Posterior vena cava (tissue), 2 donors: ENCODE measurements at regions not wholly inside any gene's neighbourhood (a gene's known extent, or its start where the extent isn't known, plus 50 kb on each side); places are given as distances from the start of the nearest gene placed in this dataset.

Experiments
- DNase-seq: peaks from one replicate; pipeline ENCODE4 v3.0.0-alpha.2; 2020; ENCODE audit warnings: low spot score
- intact Hi-C, 2 donors: fragments of 100-400 bp; cut with DNase I; formaldehyde crosslinking; loops; one replicate each; pipeline versions ENCODE4 v1.14.1 to v1.14.2; 2022 to 2023
- donor health status: DM: yes; HTN: yes; CAD: no.
- donor health status: DM: yes; HTN: yes; CAD: no.

GRCh38 chr19:30161021-30161655, 211.0 kb upstream of the ZNF536 start:
- no peak for DNase-seq
- intact Hi-C loops, result no loop called here

GRCh38 chr19:30161770-30162169, 210.4 kb upstream of the ZNF536 start:
- DNase-seq, result no peak
- intact Hi-C loops, result no loop called here

GRCh38 chr19:30162718-30163117, 209.5 kb upstream of the ZNF536 start:
- intact Hi-C loops, result no loop called here
- DNase-seq, result no peak

- intact Hi-C loops, result no loop called here
- DNase-seq, result no peak
Observed at GRCh38 chr19:30163663-30164062, 208.5 kb upstream of the ZNF536 start.

- no peak for DNase-seq
Observed at GRCh38 chr19:30165228-30165813, 206.9 kb upstream of the ZNF536 start.

GRCh38 chr19:30167206-30167868, 204.8 kb upstream of the ZNF536 start:
- DNase-seq, result no peak
- intact Hi-C loops, result no loop called here

More at GRCh38 chr19:30165228-30165813, 206.9 kb upstream of the ZNF536 start:
- intact Hi-C loops, result no loop called here

GRCh38 chr19:30167976-30168635, 204.1 kb upstream of the ZNF536 start:
- intact Hi-C loops, result no loop called here
- no peak for DNase-seq

GRCh38 chr19:30168760-30169159, 203.4 kb upstream of the ZNF536 start:
- no peak for DNase-seq

GRCh38 chr19:30169196-30169900, 202.8 kb upstream of the ZNF536 start:
- intact Hi-C loops, result no loop called here
- DNase-seq, result no peak

More at GRCh38 chr19:30168760-30169159, 203.4 kb upstream of the ZNF536 start:
- intact Hi-C loops, result no loop called here

GRCh38 chr19:30170081-30170480, 202.1 kb upstream of the ZNF536 start:
- no peak for DNase-seq
- intact Hi-C loops, result no loop called here

- DNase-seq, result no peak
- intact Hi-C loops, result no loop called here
Observed at GRCh38 chr19:30170495-30171137, 201.6 kb upstream of the ZNF536 start.

- DNase-seq, result no peak
Observed at GRCh38 chr19:30171138-30171635, 201.0 kb upstream of the ZNF536 start.

GRCh38 chr19:30171795-30172612, 200.2 kb upstream of the ZNF536 start:
- no peak for DNase-seq
- intact Hi-C loops, result no loop called here

More at GRCh38 chr19:30171138-30171635, 201.0 kb upstream of the ZNF536 start:
- intact Hi-C loops, result no loop called here

GRCh38 chr19:30172613-30173242, 199.5 kb upstream of the ZNF536 start:
- no peak for DNase-seq
- intact Hi-C loops, result no loop called here

GRCh38 chr19:30173593-30174356, 198.4 kb upstream of the ZNF536 start:
- DNase-seq, result no peak
- intact Hi-C loops, result no loop called here

GRCh38 chr19:30174357-30174645, 197.9 kb upstream of the ZNF536 start:
- intact Hi-C loops, result no loop called here
- DNase-seq, result no peak

GRCh38 chr19:30174791-30175190, 197.4 kb upstream of the ZNF536 start:
- intact Hi-C loops, result no loop called here
- no peak for DNase-seq
